Epithelial cell of proximal tubule (primary cell): ENCODE measurements at regions not wholly inside any gene's neighbourhood (a gene's known extent, or its start where the extent isn't known, plus 50 kb on each side); places are given as distances from the start of the nearest gene placed in this dataset.

Experiments used
- DNase-seq: peaks from one replicate; pipeline ENCODE4 v3.0.0-alpha.2; 2011; ENCODE audit warnings: low read depth
- H3K4me3 ChIP-seq: 2 replicates; pipeline ENCODE4 v1.5.1; 2011; ENCODE audit warnings: low read depth, mild to moderate bottlenecking, low read length
- CTCF ChIP-seq: conservative IDR thresholded peaks from 2 replicates; pipeline ENCODE4 v1.5.1; 2012; ENCODE audit warnings: low read depth, mild to moderate bottlenecking, low read length

DNA sequence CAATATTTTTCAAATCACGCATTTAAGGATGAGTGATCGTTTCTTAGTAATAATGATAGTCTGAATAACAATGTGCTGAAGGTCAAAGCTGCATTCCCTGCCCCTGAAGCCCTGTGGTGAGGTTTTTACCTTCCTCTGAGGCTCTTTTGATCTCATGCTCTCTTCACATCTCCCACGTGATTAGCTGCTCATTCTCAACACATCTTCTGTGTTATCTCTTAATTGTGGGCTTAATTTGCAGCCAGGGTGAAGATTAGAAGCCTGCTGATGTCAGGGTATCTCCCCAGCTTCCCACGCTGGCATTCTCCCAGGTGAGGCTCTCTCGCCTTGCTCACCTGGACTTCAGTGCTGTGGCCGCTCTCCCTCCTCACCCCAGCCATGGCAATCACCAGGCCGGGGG, 109.7 kb upstream of the FOXQ1 start:
- H3K4me3 ChIP-seq, result no peak overlapping the region
- no peak for DNase-seq
- TF ChIP-seq CTCF, result no peak

DNA sequence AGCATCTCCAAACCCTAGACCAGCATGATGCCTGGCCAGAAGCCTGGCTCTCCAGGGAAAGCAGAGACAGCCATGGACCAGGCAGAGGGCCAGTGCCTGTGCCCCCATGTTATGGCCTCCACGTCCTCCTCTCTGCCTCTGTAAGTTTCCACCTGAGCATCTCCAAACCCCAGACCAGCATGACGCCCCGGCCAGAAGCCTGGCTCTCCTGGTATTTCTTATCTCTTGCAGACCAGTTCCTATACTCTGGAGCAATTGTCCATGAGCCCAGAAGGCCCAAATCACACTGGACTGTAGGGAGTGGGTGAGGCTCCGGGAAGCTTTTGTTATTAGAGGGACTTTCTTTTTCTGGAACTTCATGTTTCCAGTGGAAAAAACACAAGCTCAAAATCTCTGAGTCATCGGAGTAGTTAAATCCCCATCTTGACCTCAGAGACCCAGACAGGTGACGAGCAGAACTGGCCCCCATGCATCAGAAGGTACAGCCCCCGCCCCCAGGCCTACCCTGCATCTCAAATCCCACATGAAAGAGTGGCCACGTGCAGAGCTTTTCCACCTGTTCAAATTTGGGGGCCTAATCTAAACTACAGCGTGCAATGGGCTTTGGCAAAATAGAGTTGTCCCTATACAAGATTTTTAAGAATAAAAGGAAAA, 110.2 kb upstream of the FOXQ1 start:
- DNase-seq, result no peak
- H3K4me3 ChIP-seq, result no peak overlapping the region
- TF ChIP-seq CTCF, result no peak

GRCh38 chr6:1200409-1201101, 111.3 kb upstream of the FOXQ1 start:
- no peak overlapping the region for H3K4me3 ChIP-seq
- DNase-seq, result no peak
- TF ChIP-seq CTCF, result no peak

GRCh38 chr6:1200081-1200408, 111.9 kb upstream of the FOXQ1 start:
- DNase-seq, result no peak
- no peak for TF ChIP-seq CTCF
- no peak overlapping the region for H3K4me3 ChIP-seq

DNA sequence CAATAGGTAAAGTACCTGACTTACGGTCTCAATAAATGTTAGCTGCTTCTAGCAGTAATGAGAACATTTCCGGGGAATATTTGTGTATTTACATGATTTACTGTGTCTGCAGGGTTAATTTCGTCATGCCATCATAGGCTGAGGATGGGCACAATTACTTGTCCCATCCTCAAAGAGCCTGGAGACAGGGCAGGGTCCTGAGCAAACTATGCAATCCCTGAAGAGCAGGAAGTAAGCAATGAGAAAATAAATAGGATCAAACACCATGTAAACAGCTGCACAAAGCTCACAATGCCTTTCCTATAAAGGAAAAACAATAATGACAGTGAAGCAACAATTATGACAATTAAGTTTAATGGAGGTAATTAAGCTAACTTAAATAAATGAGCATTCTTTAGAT, 114.6 kb upstream of the FOXQ1 start:
- no peak for TF ChIP-seq CTCF
- DNase-seq, result no peak
- no peak overlapping the region for H3K4me3 ChIP-seq

DNA sequence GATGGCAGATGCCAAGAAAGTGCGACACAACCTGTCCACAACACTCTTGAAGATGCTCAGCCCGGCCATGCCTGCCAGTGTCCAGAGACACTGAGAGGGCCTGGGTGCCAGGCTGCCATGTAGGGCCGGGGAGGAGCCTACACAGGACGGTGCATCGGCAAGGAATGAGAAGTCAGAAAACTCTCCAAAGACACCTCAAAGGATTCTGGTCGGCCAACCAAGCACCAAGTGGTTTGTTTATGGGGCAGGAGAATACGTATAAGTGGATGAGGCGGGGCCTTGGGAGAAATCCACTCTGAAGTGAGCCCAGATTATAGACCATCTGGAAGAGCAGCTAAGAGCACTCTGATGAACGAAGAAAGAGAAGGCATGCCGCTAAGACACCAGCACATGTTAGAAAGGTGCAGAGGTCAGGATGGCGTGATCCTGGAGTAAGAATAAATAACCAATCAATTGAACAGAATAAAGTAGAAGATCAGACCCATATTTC, 120.7 kb upstream of the FOXQ1 start:
- no peak for DNase-seq
- no peak overlapping the region for H3K4me3 ChIP-seq
- TF ChIP-seq CTCF, result no peak

DNA sequence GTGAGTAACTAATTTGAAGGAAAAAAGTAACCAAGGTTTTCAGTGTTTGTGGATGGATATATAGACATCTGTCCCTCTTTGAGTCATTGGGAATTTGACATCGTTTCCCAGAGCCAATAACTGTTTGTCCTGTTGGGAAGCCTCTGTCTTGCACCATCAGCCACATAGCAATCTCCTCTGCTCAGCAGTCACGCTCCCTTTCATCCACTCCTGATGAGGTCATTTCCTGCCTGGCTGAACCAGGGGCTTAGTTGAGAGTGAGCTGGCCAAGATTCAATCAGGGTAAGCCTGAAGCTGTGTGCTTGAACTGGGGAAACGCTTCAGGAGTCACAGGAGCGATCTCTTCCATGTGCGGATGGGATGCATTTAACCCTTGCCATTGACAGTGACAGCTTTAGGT, 121.5 kb upstream of the FOXQ1 start:
- no peak for TF ChIP-seq CTCF
- peak; percentile 98 for DNase-seq
- no peak overlapping the region for H3K4me3 ChIP-seq
